Suprapubic skin (tissue), 4 donors: ENCODE measurements at regions not wholly inside any gene's neighbourhood (a gene's known extent, or its start where the extent isn't known, plus 50 kb on each side); places are given as distances from the start of the nearest gene placed in this dataset.

Experiments
- DNase-seq, 2 donors: peaks; one replicate each; pipeline ENCODE4 v3.0.0-alpha.2; 2019; ENCODE audit warnings: low spot score in 2 of 2
- H3K27ac ChIP-seq: fragments of 200-600 bp; sonication (generic); one replicate; pipeline ENCODE4 v1.5.1; 2019
- H3K27me3 ChIP-seq: fragments of 200-600 bp; sonication (generic); one replicate; pipeline ENCODE4 v1.5.1; 2019
- H3K36me3 ChIP-seq: fragments of 200-600 bp; sonication (generic); one replicate; pipeline ENCODE4 v1.5.1; 2019
- H3K4me1 ChIP-seq: fragments of 200-600 bp; sonication (generic); one replicate; pipeline ENCODE4 v1.5.1; 2019
- H3K4me3 ChIP-seq: fragments of 200-600 bp; sonication (generic); one replicate; pipeline ENCODE4 v1.5.1; 2019; ENCODE audit warnings: mild to moderate bottlenecking
- H3K9me3 ChIP-seq: fragments of 200-600 bp; sonication (generic); one replicate; pipeline ENCODE4 v1.5.1; 2019
- EP300 ChIP-seq: sonication (generic); formaldehyde crosslinking; IDR thresholded peaks from one replicate; pipeline ENCODE4 v1.6.1; 2017; ENCODE audit warnings: antibody characterized with exemption
- POLR2A ChIP-seq, 2 donors: fragments of 450-650 bp; IDR thresholded peaks; one replicate each; pipeline ENCODE4 v1.6.1; 2017; ENCODE audit warnings: antibody characterized with exemption in 2 of 2, mild to moderate bottlenecking in 2 of 2, moderate library complexity in 2 of 2
- POLR2AphosphoS5 ChIP-seq, 3 donors: sonication (generic); formaldehyde crosslinking; IDR thresholded peaks; one replicate each; pipeline ENCODE4 v1.6.1; 2017; ENCODE audit warnings: antibody characterized with exemption in 3 of 3
- WGBS: methylation state at CpG from one replicate; pipeline ENCODE4 v1.1.5; 2018; 5-methylcytosine and 5-hydroxymethylcytosine counted together
- TF ChIP-seq, protein P1 (sequence below), 2 donors: fragments of 200-600 bp in 1 of 2; fragments of 450-650 bp in 1 of 2; sonication (generic) in 1 of 2; IDR thresholded peaks; one replicate each; pipeline ENCODE4 v1.5.1; 2016 to 2019; ENCODE audit warnings: antibody characterized with exemption in 2 of 2, mild to moderate bottlenecking in 1 of 2, moderate library complexity in 1 of 2

DNA sequence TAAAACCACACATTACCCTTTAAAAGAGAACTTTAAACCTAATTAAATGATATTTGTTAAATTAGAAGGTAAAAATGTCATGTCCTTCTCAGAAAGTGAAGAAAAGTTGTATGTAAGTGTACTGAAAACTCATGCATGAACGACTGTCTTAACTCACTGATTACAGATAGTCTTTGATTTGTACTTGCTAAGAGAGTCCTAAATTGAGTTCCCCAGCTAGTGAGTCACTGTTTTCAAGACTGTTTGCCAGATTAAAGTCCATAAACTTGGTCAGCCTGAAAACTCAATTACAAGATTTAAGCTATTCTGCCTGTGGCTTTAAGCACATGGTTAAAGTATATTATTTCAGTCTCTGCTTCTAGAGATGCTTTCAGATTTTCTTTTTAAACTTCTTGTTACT lies 124.9 kb upstream of the ZCCHC13 start:
- H3K4me3 ChIP-seq = no peak overlapping the region
- 31% methylated on average over 1 of the region's 1 CpG for WGBS
- no peaks in the 10 kb centered on the region for H3K4me1 ChIP-seq
- H3K27me3 ChIP-seq = no peaks in the 10 kb centered on the region
- H3K9me3 ChIP-seq = no peaks in the 10 kb centered on the region
- H3K36me3 ChIP-seq = no peaks in the 10 kb centered on the region
- H3K27ac ChIP-seq = no peak overlapping the region
- TF ChIP-seq, protein P1, sequence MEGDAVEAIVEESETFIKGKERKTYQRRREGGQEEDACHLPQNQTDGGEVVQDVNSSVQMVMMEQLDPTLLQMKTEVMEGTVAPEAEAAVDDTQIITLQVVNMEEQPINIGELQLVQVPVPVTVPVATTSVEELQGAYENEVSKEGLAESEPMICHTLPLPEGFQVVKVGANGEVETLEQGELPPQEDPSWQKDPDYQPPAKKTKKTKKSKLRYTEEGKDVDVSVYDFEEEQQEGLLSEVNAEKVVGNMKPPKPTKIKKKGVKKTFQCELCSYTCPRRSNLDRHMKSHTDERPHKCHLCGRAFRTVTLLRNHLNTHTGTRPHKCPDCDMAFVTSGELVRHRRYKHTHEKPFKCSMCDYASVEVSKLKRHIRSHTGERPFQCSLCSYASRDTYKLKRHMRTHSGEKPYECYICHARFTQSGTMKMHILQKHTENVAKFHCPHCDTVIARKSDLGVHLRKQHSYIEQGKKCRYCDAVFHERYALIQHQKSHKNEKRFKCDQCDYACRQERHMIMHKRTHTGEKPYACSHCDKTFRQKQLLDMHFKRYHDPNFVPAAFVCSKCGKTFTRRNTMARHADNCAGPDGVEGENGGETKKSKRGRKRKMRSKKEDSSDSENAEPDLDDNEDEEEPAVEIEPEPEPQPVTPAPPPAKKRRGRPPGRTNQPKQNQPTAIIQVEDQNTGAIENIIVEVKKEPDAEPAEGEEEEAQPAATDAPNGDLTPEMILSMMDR (IDR thresholded peaks at IDR 0.05) = no peak
- TF ChIP-seq POLR2A (IDR thresholded peaks at IDR 0.05) (no peak), POLR2AphosphoS5 (IDR thresholded peaks at IDR 0.05) (no peak), EP300 (no peak)
- DNase-seq = no peak

DNA sequence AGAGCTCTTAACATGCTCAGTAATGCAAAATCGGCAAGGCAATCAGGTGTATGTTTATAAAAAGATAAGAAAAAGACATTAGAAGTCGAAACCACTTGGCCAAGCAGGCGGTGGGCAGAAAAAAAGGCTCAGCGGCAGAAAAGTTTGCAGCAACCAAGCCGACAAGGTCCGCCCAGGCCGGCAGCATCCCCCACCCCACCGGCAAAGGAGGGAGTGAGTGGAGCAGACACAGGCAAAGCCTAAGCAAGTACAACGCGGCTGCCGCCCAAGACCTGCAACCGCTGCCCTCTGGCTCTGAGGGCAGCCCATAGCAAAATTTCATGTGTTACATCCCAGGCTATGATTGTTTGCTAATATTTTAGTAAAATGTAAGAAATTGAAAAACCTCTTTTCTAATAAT lies 125.4 kb upstream of the ZCCHC13 start:
- Histone ChIP-seq H3K4me3 (no peak overlapping the region), H3K9me3 (no peaks in the 10 kb centered on the region), H3K27me3 (no peaks in the 10 kb centered on the region), H3K36me3 (no peaks in the 10 kb centered on the region), H3K27ac (no peak overlapping the region), H3K4me1 (no peaks in the 10 kb centered on the region)
- TF ChIP-seq POLR2A (IDR thresholded peaks at IDR 0.05) = no peak
- TF ChIP-seq POLR2AphosphoS5 (IDR thresholded peaks at IDR 0.05) = no peak
- WGBS = 45% methylated on average over 12 of the region's 12 CpGs
- no peak for DNase-seq

DNA sequence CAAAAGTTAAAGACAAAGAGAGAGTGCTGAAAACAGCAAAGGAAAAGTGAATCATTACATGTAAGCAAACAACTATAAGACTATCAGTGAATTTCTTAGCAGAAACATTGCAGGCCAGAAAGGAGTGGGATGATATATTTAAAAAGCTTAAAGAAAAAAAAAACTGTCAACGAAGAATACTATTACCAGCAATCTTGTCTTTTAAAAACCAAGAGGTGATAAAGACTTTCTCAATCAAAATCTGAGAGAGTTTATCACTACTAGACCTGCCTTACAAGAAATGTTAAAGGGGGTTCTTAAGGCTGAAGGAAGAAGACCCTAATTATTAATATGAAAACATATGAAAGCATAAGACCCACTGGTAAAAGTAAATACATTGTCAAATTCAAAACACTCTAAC lies 132.5 kb upstream of the ZCCHC13 start:
- Histone ChIP-seq H3K27me3 (no peaks in the 10 kb centered on the region), H3K4me1 (no peaks in the 10 kb centered on the region), H3K9me3 (no peaks in the 10 kb centered on the region), H3K36me3 (no peaks in the 10 kb centered on the region), H3K4me3 (no peak overlapping the region), H3K27ac (no peak overlapping the region)
- WGBS = 92% methylated on average over 1 of the region's 1 CpG
- TF ChIP-seq POLR2A (IDR thresholded peaks at IDR 0.05) = no peak
- TF ChIP-seq POLR2AphosphoS5 (IDR thresholded peaks at IDR 0.05) = no peak
- no peak for TF ChIP-seq EP300
- TF ChIP-seq, protein P1 (IDR thresholded peaks at IDR 0.05) = no peak
- no peak for DNase-seq

DNA sequence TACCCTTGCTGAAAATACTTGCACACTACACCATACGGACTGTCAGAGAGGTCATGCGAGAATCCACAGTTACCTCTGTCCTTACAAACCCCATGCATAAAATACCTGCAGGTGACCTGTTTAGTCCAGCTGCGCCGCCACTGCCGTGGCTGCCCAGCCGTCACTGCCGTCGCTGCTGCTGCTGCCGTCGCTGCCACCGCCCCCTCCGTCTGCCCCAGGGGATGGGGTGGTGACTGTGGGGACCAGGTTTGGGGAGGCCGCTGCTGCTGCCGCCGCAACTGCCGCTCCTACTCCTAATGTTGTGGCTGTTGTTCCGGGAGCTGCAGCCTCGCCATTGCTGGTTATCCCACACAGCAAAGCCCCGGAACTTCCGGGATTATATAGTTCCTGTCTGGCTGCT lies 141.8 kb upstream of the ZCCHC13 start:
- no peaks in the 10 kb centered on the region for H3K9me3 ChIP-seq
- H3K4me3 ChIP-seq = no peak overlapping the region
- WGBS = 92% methylated on average over 20 of the region's 20 CpGs
- no peaks in the 10 kb centered on the region for H3K36me3 ChIP-seq
- no peak for DNase-seq
- H3K27me3 ChIP-seq = no peaks in the 10 kb centered on the region
- H3K27ac ChIP-seq = no peak overlapping the region
- H3K4me1 ChIP-seq = no peaks in the 10 kb centered on the region
- TF ChIP-seq, protein P1 (IDR thresholded peaks at IDR 0.05) = no peak
- TF ChIP-seq POLR2A (IDR thresholded peaks at IDR 0.05) (no peak), POLR2AphosphoS5 (IDR thresholded peaks at IDR 0.05) (no peak), EP300 (no peak)

DNA sequence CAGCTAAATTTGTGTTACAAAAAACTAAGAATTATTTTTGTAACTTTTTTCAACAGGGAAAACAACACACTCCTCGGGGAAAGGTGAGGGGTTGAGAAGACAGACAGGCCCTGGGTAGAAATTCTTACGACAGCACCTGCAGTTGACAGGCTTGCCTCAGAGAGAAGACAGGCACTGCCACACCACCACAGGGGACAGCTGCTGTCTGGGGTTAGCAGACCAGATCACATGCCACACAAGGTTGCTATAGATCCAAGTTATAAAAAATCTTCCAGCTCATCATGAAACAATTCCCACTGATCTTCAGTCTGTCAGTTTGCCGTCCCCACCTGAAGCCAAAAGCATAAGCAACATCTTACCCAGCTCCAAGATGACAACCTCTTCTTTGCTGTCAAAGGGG lies 143.2 kb upstream of the ZCCHC13 start:
- TF ChIP-seq POLR2AphosphoS5 (IDR thresholded peaks at IDR 0.05) (no peak), POLR2A (IDR thresholded peaks at IDR 0.05) (no peak), EP300 (no peak)
- TF ChIP-seq, protein P1 (IDR thresholded peaks at IDR 0.05) = no peak
- Histone ChIP-seq H3K27ac (no peak overlapping the region), H3K4me3 (no peak overlapping the region), H3K9me3 (no peaks in the 10 kb centered on the region), H3K27me3 (no peaks in the 10 kb centered on the region), H3K4me1 (no peaks in the 10 kb centered on the region), H3K36me3 (no peaks in the 10 kb centered on the region)
- no peak for DNase-seq
- 74% methylated on average over 3 of the region's 3 CpGs for WGBS

DNA sequence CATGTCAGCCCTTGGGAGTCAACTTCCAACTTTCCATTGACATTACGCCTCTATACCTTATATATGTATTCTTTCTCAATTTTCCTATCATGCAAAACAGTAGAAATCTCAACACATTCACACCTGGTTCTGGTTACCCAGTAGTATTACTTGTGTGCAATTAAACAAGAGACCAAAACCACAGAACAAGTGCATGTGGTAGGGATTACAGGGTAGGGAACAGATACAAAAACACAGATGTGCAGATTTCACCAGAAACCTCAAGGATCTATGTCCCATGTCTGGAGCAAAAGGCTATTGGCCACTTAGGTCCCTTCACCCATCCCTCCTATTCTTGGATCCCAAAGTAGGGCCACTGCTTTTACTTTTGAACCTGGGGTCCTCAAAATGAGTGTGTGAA lies 143.6 kb upstream of the ZCCHC13 start:
- Histone ChIP-seq H3K36me3 (no peaks in the 10 kb centered on the region), H3K27ac (no peak overlapping the region), H3K27me3 (no peaks in the 10 kb centered on the region), H3K9me3 (no peaks in the 10 kb centered on the region), H3K4me3 (no peak overlapping the region), H3K4me1 (no peaks in the 10 kb centered on the region)
- TF ChIP-seq POLR2A (IDR thresholded peaks at IDR 0.05) (no peak), EP300 (no peak), POLR2AphosphoS5 (IDR thresholded peaks at IDR 0.05) (no peak)
- TF ChIP-seq, protein P1 (IDR thresholded peaks at IDR 0.05) = no peak
- 97% methylated on average over 1 of the region's 1 CpG for WGBS
- DNase-seq = no peak
